WTC11 (cell line): ENCODE measurements at regions not wholly inside any gene's neighbourhood (a gene's known extent, or its start where the extent isn't known, plus 50 kb on each side); places are given as distances from the start of the nearest gene placed in this dataset.

Source experiments
- ATAC-seq: fragments of 200-7000 bp; cut with Tn5 transposase; 2 replicates; pipeline ENCODE4 v1.10.0; 2021; ENCODE audit warnings: mild to moderate bottlenecking, moderate library complexity
- CTCF ChIA-PET: fragments of 300-600 bp; sonication (Branson Sonifier 250); formaldehyde crosslinking; loops from one replicate; lab custom pipeline; 2021; ENCODE audit warnings: antibody characterized with exemption; lab: Charles Lee
- POLR2A ChIA-PET: fragments of 350-600 bp; sonication (Branson Sonifier 250); formaldehyde crosslinking; loops from one replicate; lab custom pipeline; 2021; ENCODE audit warnings: antibody characterized with exemption; lab: Charles Lee
- DNase-seq: peaks from one replicate; pipeline ENCODE4 v3.0.0; 2021; ENCODE audit warnings: low spot score
- H3K27ac Mint-ChIP-seq: 2 replicates; pipeline ENCODE4 v1.8.0; 2021; ENCODE audit warnings: mixed read lengths
- H3K27me3 Mint-ChIP-seq: 2 replicates; pipeline ENCODE4 v1.8.0; 2021; ENCODE audit warnings: low read depth, mild to moderate bottlenecking, moderate library complexity, mixed read lengths
- H3K36me3 Mint-ChIP-seq: 2 replicates; pipeline ENCODE4 v1.8.0; 2021; ENCODE audit warnings: mixed read lengths
- H3K4me1 Mint-ChIP-seq: 2 replicates; pipeline ENCODE4 v1.8.0; 2022; ENCODE audit warnings: mixed read lengths
- H3K4me3 Mint-ChIP-seq: 2 replicates; pipeline ENCODE4 v1.8.0; 2021; ENCODE audit warnings: mild to moderate bottlenecking, moderate library complexity, mixed read lengths
- H3K9me3 Mint-ChIP-seq: 2 replicates; pipeline ENCODE4 v1.8.0; 2021; ENCODE audit warnings: mixed read lengths
- CREB1 ChIP-seq: sonication (generic); formaldehyde crosslinking; IDR thresholded peaks from 2 replicates; pipeline ENCODE4 v1.8.0; 2023; ENCODE audit warnings: mild to moderate bottlenecking, missing genetic modification reagents
- CREM ChIP-seq: sonication (generic); formaldehyde crosslinking; IDR thresholded peaks from 2 replicates; pipeline ENCODE4 v1.8.1; 2022; ENCODE audit warnings: mild to moderate bottlenecking, missing genetic modification reagents, moderate library complexity
- FOXK1 ChIP-seq: sonication (generic); formaldehyde crosslinking; IDR thresholded peaks from 2 replicates; pipeline ENCODE4 v1.8.0; 2022; ENCODE audit warnings: mild to moderate bottlenecking, moderate library complexity, missing genetic modification reagents
- IRF2 ChIP-seq: sonication (generic); formaldehyde crosslinking; IDR thresholded peaks from 2 replicates; pipeline ENCODE4 v1.8.0; 2022; ENCODE audit warnings: low read depth, missing genetic modification reagents, borderline replicate concordance
- JUN ChIP-seq: sonication (generic); formaldehyde crosslinking; IDR thresholded peaks from 2 replicates; pipeline ENCODE4 v1.8.0; 2023; ENCODE audit warnings: mild to moderate bottlenecking, missing genetic modification reagents
- KAT7 ChIP-seq: sonication (generic); formaldehyde crosslinking; IDR thresholded peaks from 2 replicates; pipeline ENCODE4 v1.8.1; 2023; ENCODE audit warnings: missing genetic modification reagents, mild to moderate bottlenecking, borderline replicate concordance
- NFE2L1 ChIP-seq: sonication (generic); formaldehyde crosslinking; IDR thresholded peaks from 2 replicates; pipeline ENCODE4 v1.8.1; 2023; ENCODE audit warnings: missing genetic modification reagents
- NFYB ChIP-seq: sonication (generic); formaldehyde crosslinking; conservative IDR thresholded peaks from 2 replicates; pipeline ENCODE4 v1.8.0; 2022; ENCODE audit warnings: low read depth, missing genetic modification reagents
- OVOL2 ChIP-seq: fragments of 250-450 bp; sonication (Bioruptor Pico); IDR thresholded peaks from 2 replicates; pipeline ENCODE4 v1.9.0; 2021; ENCODE audit warnings: mild to moderate bottlenecking, borderline replicate concordance
- PRRX2 ChIP-seq: fragments of 250-450 bp; sonication (Bioruptor Pico); IDR thresholded peaks from 2 replicates; pipeline ENCODE4 v1.8.0; 2021; ENCODE audit warnings: mild to moderate bottlenecking
- ZNF263 ChIP-seq: sonication (generic); formaldehyde crosslinking; IDR thresholded peaks from 2 replicates; pipeline ENCODE4 v1.8.1; 2022; ENCODE audit warnings: low read depth, mild to moderate bottlenecking, moderate library complexity, missing genetic modification reagents
- ZNF317 ChIP-seq: sonication (generic); formaldehyde crosslinking; IDR thresholded peaks from 2 replicates; pipeline ENCODE4 v1.8.1; 2023; ENCODE audit warnings: low read depth, mild to moderate bottlenecking, moderate library complexity, missing genetic modification reagents, borderline replicate concordance
- ZNF396 ChIP-seq: fragments of 250-450 bp; sonication (Bioruptor Pico); IDR thresholded peaks from 2 replicates; pipeline ENCODE4 v1.8.0; 2021; ENCODE audit warnings: mild to moderate bottlenecking, moderate library complexity, borderline replicate concordance
- ZNF671 ChIP-seq: fragments of 250-450 bp; sonication (Bioruptor Pico); IDR thresholded peaks from 2 replicates; pipeline ENCODE4 v1.8.0; 2021; ENCODE audit warnings: mild to moderate bottlenecking
- TF ChIP-seq, protein P1 (sequence below): sonication (generic); formaldehyde crosslinking; conservative IDR thresholded peaks from 2 replicates; pipeline ENCODE4 v1.8.1; 2023; ENCODE audit warnings: mild to moderate bottlenecking, low read depth, missing genetic modification reagents, moderate library complexity
- TF ChIP-seq, protein P2 (sequence below): fragments of 250-450 bp; sonication (Bioruptor Pico); IDR thresholded peaks from 2 replicates; pipeline ENCODE4 v1.9.0; 2021; ENCODE audit warnings: mild to moderate bottlenecking
- TF ChIP-seq, protein P3 (sequence below): sonication (generic); formaldehyde crosslinking; IDR thresholded peaks from 2 replicates; pipeline ENCODE4 v1.8.1; 2023; ENCODE audit warnings: mild to moderate bottlenecking, missing genetic modification reagents
- TF ChIP-seq, protein P4 (sequence below): fragments of 200-600 bp; IDR thresholded peaks from 2 replicates; pipeline ENCODE4 v1.8.0; 2022; ENCODE audit warnings: antibody characterized with exemption
- TF ChIP-seq, protein P5 (sequence below): sonication (generic); formaldehyde crosslinking; IDR thresholded peaks from 2 replicates; pipeline ENCODE4 v1.8.0; 2023; ENCODE audit warnings: missing genetic modification reagents
- TF ChIP-seq, protein P6 (sequence below): sonication (generic); formaldehyde crosslinking; IDR thresholded peaks from 2 replicates; pipeline ENCODE4 v1.8.1; 2023; ENCODE audit warnings: mild to moderate bottlenecking, missing genetic modification reagents, moderate library complexity

DNA sequence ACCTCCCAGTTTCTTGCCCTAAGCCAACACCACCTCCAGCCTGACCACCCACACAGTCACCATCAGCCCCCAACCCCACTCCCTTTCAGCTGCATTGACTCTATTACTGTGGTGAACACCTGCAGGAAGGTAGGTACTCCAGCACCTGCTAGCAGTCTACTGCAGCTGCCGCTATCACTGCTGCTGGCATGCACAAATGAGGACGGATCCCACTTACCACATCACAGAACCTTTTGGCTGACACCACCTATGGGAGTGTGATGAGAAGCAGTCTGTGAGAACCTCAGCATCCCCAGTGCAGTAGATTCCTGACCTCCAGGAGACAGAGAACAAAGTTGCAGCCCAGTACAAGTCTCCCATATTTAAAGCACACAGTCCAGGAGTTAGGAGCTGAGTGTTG is 71.9 kb downstream of the ANXA1 start (continued):
- TF ChIP-seq ZNF396 (no peak), OVOL2 (CRISPR knock-in tag) (no peak), ZNF317 (CRISPR knock-in tag) (no peak), FOXK1 (CRISPR knock-in tag) (no peak), NFE2L1 (no peak), PRRX2 (CRISPR knock-in tag) (no peak)
- TF ChIP-seq, protein P1, sequence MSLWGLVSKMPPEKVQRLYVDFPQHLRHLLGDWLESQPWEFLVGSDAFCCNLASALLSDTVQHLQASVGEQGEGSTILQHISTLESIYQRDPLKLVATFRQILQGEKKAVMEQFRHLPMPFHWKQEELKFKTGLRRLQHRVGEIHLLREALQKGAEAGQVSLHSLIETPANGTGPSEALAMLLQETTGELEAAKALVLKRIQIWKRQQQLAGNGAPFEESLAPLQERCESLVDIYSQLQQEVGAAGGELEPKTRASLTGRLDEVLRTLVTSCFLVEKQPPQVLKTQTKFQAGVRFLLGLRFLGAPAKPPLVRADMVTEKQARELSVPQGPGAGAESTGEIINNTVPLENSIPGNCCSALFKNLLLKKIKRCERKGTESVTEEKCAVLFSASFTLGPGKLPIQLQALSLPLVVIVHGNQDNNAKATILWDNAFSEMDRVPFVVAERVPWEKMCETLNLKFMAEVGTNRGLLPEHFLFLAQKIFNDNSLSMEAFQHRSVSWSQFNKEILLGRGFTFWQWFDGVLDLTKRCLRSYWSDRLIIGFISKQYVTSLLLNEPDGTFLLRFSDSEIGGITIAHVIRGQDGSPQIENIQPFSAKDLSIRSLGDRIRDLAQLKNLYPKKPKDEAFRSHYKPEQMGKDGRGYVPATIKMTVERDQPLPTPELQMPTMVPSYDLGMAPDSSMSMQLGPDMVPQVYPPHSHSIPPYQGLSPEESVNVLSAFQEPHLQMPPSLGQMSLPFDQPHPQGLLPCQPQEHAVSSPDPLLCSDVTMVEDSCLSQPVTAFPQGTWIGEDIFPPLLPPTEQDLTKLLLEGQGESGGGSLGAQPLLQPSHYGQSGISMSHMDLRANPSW: no peak
- TF ChIP-seq, protein P2, sequence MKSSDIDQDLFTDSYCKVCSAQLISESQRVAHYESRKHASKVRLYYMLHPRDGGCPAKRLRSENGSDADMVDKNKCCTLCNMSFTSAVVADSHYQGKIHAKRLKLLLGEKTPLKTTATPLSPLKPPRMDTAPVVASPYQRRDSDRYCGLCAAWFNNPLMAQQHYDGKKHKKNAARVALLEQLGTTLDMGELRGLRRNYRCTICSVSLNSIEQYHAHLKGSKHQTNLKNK: no peak
- TF ChIP-seq, protein P3, sequence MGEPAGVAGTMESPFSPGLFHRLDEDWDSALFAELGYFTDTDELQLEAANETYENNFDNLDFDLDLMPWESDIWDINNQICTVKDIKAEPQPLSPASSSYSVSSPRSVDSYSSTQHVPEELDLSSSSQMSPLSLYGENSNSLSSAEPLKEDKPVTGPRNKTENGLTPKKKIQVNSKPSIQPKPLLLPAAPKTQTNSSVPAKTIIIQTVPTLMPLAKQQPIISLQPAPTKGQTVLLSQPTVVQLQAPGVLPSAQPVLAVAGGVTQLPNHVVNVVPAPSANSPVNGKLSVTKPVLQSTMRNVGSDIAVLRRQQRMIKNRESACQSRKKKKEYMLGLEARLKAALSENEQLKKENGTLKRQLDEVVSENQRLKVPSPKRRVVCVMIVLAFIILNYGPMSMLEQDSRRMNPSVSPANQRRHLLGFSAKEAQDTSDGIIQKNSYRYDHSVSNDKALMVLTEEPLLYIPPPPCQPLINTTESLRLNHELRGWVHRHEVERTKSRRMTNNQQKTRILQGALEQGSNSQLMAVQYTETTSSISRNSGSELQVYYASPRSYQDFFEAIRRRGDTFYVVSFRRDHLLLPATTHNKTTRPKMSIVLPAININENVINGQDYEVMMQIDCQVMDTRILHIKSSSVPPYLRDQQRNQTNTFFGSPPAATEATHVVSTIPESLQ (CRISPR knock-in tag): no peak

DNA sequence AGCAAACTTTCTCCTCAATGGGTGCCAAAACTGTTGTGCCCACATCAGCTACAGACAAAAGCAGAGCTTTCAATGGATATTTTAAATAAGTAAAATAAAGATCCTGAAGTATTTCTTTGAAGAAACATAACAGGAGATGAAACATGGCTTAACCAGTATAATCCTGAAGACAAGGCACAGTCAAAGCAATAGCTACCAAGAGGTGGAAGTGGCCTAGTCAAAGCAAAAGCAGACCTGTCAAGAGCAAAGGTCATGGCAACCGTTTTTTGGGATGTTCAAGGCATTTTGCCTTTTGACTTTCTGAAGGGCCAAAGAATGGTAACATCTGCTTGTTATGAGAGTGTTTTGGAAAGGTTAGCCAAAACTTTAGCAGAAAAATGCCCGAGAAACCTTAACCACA is 77.9 kb downstream of the ANXA1 start:
- TF ChIP-seq, protein P4, sequence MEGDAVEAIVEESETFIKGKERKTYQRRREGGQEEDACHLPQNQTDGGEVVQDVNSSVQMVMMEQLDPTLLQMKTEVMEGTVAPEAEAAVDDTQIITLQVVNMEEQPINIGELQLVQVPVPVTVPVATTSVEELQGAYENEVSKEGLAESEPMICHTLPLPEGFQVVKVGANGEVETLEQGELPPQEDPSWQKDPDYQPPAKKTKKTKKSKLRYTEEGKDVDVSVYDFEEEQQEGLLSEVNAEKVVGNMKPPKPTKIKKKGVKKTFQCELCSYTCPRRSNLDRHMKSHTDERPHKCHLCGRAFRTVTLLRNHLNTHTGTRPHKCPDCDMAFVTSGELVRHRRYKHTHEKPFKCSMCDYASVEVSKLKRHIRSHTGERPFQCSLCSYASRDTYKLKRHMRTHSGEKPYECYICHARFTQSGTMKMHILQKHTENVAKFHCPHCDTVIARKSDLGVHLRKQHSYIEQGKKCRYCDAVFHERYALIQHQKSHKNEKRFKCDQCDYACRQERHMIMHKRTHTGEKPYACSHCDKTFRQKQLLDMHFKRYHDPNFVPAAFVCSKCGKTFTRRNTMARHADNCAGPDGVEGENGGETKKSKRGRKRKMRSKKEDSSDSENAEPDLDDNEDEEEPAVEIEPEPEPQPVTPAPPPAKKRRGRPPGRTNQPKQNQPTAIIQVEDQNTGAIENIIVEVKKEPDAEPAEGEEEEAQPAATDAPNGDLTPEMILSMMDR: no peak
- TF ChIP-seq CREB1 (CRISPR knock-in tag) (no peak), ZNF263 (CRISPR knock-in tag) (no peak)
- Mint-ChIP-seq H3K9me3 (peaks cover 7% of the 10 kb centered on the region), H3K4me1 (peaks cover 7% of the 10 kb centered on the region), H3K27ac (no peak overlapping the region), H3K36me3 (peaks cover 3% of the 10 kb centered on the region; the same call in 1 of the 2 replicates), H3K4me3 (no peak overlapping the region), H3K27me3 (no peaks in the 10 kb centered on the region)
- POLR2A ChIA-PET: no interaction called here
- no peak for DNase-seq
- no peak for ATAC-seq
- CTCF ChIA-PET: no interaction called here

DNA sequence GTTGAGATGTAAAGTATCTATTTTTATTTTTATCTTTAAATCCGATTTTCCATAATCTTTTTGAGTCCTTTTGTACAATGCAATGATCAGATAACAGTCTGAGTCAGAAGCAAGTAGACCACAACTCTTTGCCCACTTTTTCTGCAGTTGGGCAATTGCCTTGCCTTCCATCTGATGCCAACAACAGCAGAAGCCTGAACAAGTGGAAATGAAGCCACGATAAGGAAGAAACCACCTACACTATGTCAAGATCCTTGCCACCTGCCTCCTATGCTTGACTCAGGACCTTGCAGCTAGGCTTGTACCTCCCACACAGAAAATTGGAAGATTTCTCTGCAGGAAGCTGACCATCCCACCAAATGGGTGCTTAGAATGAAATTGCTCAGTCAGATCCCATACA is 78.6 kb downstream of the ANXA1 start:
- peaks cover 5% of the 10 kb centered on the region for H3K9me3 Mint-ChIP-seq
- ATAC-seq: no peak
- no peaks in the 10 kb centered on the region for H3K27me3 Mint-ChIP-seq
- H3K4me1 Mint-ChIP-seq: peaks cover under 1% of the 10 kb centered on the region
- peaks cover 3% of the 10 kb centered on the region; the same call in 1 of the 2 replicates for H3K36me3 Mint-ChIP-seq
- POLR2A ChIA-PET: no interaction called here
- TF ChIP-seq CREM (no peak), KAT7 (no peak), IRF2 (CRISPR knock-in tag) (no peak), JUN (CRISPR knock-in tag) (no peak), NFYB (CRISPR knock-in tag) (no peak), ZNF671 (CRISPR knock-in tag) (no peak)
- TF ChIP-seq, protein P5, sequence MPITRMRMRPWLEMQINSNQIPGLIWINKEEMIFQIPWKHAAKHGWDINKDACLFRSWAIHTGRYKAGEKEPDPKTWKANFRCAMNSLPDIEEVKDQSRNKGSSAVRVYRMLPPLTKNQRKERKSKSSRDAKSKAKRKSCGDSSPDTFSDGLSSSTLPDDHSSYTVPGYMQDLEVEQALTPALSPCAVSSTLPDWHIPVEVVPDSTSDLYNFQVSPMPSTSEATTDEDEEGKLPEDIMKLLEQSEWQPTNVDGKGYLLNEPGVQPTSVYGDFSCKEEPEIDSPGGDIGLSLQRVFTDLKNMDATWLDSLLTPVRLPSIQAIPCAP (CRISPR knock-in tag): no peak
- TF ChIP-seq, protein P6, sequence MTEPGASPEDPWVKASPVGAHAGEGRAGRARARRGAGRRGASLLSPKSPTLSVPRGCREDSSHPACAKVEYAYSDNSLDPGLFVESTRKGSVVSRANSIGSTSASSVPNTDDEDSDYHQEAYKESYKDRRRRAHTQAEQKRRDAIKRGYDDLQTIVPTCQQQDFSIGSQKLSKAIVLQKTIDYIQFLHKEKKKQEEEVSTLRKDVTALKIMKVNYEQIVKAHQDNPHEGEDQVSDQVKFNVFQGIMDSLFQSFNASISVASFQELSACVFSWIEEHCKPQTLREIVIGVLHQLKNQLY: no peak
- TF ChIP-seq, all 79 proteins: peak for 0
- CTCF ChIA-PET: no interaction called here
- H3K27ac Mint-ChIP-seq: no peak overlapping the region
- DNase-seq: no peak
- no peak overlapping the region for H3K4me3 Mint-ChIP-seq
